ENCODE measurements at regions not wholly inside any gene's neighbourhood (a gene's known extent, or its start where the extent isn't known, plus 50 kb on each side); places are given as distances from the start of the nearest gene placed in this dataset.

- TF ChIP-seq POLR2A (IDR thresholded peaks at IDR 0.05) (no peak), CTCF (IDR thresholded peaks at IDR 0.05) (no peak), POLR2AphosphoS5 (IDR thresholded peaks at IDR 0.05) (no peak)
These were observed 52.6 kb upstream of the PTPRK start for GRCh38 chr6:128573036-128573435.
